ENCODE measurements at regions not wholly inside any gene's neighbourhood (a gene's known extent, or its start where the extent isn't known, plus 50 kb on each side); places are given as distances from the start of the nearest gene placed in this dataset.

- FAIRE-seq = no peak
- no peak for DNase-seq (ENCODE audit: insufficient read length, low spot score)
Observed at GRCh38 chr4:126682250-126682649, 950.5 kb upstream of the INTU start.

GRCh38 chr4:126686491-126686890 lies 946.3 kb upstream of the INTU start:
- DNase-seq (ENCODE audit: insufficient read length, low spot score) = no peak
- FAIRE-seq = no peak

- FAIRE-seq (no peak), DNase-seq (ENCODE audit: insufficient read length, low spot score) (no peak)
Observed at GRCh38 chr4:126687655-126688358, 945.0 kb upstream of the INTU start.

GRCh38 chr4:126691797-126692196 lies 941.0 kb upstream of the INTU start:
- FAIRE-seq = no peak
- DNase-seq (ENCODE audit: insufficient read length, low spot score) = no peak

- no peak for FAIRE-seq
Observed at GRCh38 chr4:126697748-126698147, 935.0 kb upstream of the INTU start.

GRCh38 chr4:126698224-126698623 lies 934.5 kb upstream of the INTU start:
- DNase-seq (ENCODE audit: insufficient read length, low spot score) (no peak), FAIRE-seq (no peak)

More at GRCh38 chr4:126697748-126698147, 935.0 kb upstream of the INTU start:
- peak; percentile 4 for DNase-seq (ENCODE audit: insufficient read length, low spot score)

GRCh38 chr4:126701756-126702155 lies 931.0 kb upstream of the INTU start:
- DNase-seq (ENCODE audit: insufficient read length, low spot score) = no peak
- FAIRE-seq = no peak

- DNase-seq (ENCODE audit: insufficient read length, low spot score) = no peak
- no peak for FAIRE-seq
Observed at GRCh38 chr4:126702747-126703146, 930.0 kb upstream of the INTU start.

- DNase-seq (ENCODE audit: insufficient read length, low spot score) (no peak), FAIRE-seq (no peak)
Observed at GRCh38 chr4:126705266-126705665, 927.5 kb upstream of the INTU start.

- no peak for DNase-seq (ENCODE audit: insufficient read length, low spot score)
- no peak for FAIRE-seq
Observed at GRCh38 chr4:126708716-126709115, 924.0 kb upstream of the INTU start.

- FAIRE-seq (no peak), DNase-seq (ENCODE audit: insufficient read length, low spot score) (no peak)
Observed at GRCh38 chr4:126710935-126711334, 921.8 kb upstream of the INTU start.

- DNase-seq (ENCODE audit: insufficient read length, low spot score) (no peak), FAIRE-seq (no peak)
Observed at GRCh38 chr4:126715067-126715466, 917.7 kb upstream of the INTU start.

- FAIRE-seq (no peak), DNase-seq (ENCODE audit: insufficient read length, low spot score) (no peak)
Observed at GRCh38 chr4:126715681-126716080, 917.1 kb upstream of the INTU start.

- DNase-seq (ENCODE audit: insufficient read length, low spot score) (peak; percentile 22), FAIRE-seq (no peak)
Observed at GRCh38 chr4:126718136-126718535, 914.6 kb upstream of the INTU start.

GRCh38 chr4:126719852-126720251 lies 912.9 kb upstream of the INTU start:
- no peak for DNase-seq (ENCODE audit: insufficient read length, low spot score)
- no peak for FAIRE-seq

GRCh38 chr4:126725906-126726305 lies 906.9 kb upstream of the INTU start:
- DNase-seq (ENCODE audit: insufficient read length, low spot score) (no peak), FAIRE-seq (no peak)

- FAIRE-seq (no peak), DNase-seq (ENCODE audit: insufficient read length, low spot score) (peak; percentile 15)
Observed at GRCh38 chr4:126727461-126727860, 905.3 kb upstream of the INTU start.

GRCh38 chr4:126731062-126731461 lies 901.7 kb upstream of the INTU start:
- DNase-seq (ENCODE audit: insufficient read length, low spot score) (no peak), FAIRE-seq (no peak)

GRCh38 chr4:126733301-126733700 lies 899.5 kb upstream of the INTU start:
- DNase-seq (ENCODE audit: insufficient read length, low spot score) (no peak), FAIRE-seq (no peak)

- DNase-seq (ENCODE audit: insufficient read length, low spot score) (no peak), FAIRE-seq (no peak)
Observed at GRCh38 chr4:126734465-126734864, 898.3 kb upstream of the INTU start.

- no peak for FAIRE-seq
- DNase-seq (ENCODE audit: insufficient read length, low spot score) = no peak
Observed at GRCh38 chr4:126735294-126736132, 897.2 kb upstream of the INTU start.

- FAIRE-seq = no peak
Observed at GRCh38 chr4:126736133-126736518, 896.6 kb upstream of the INTU start.

More at GRCh38 chr4:126736133-126736518, 896.6 kb upstream of the INTU start:
- DNase-seq (ENCODE audit: insufficient read length, low spot score) = no peak

Data from HTR-8/SVneo (cell line).